ENCODE measurements at regions not wholly inside any gene's neighbourhood (a gene's known extent, or its start where the extent isn't known, plus 50 kb on each side); places are given as distances from the start of the nearest gene placed in this dataset.
"Not testable (repeated sequence)": the region's sequence is repeated elsewhere in the genome, so short reads cannot be mapped to it uniquely, and the experiment has no call there.

GRCh38 chr1:29767769-29768425 is 531.6 kb downstream of the PTPRU start:
- no peak for DNase-seq

- DNase-seq = no peak
Measured at GRCh38 chr1:29767088-29767685, 530.9 kb downstream of the PTPRU start.

- DNase-seq = no peak
Measured at GRCh38 chr1:29762635-29763034, 526.3 kb downstream of the PTPRU start.

GRCh38 chr1:29761159-29761928 is 525.0 kb downstream of the PTPRU start:
- DNase-seq = no peak

- no peak for DNase-seq
Measured at GRCh38 chr1:29760067-29760564, 523.8 kb downstream of the PTPRU start.

- DNase-seq = no peak
Measured at GRCh38 chr1:29758781-29759499, 522.6 kb downstream of the PTPRU start.

GRCh38 chr1:29757866-29758780 is 521.8 kb downstream of the PTPRU start:
- DNase-seq = no peak

- DNase-seq = no peak
Measured at GRCh38 chr1:29756901-29757725, 520.8 kb downstream of the PTPRU start.

- no peak for DNase-seq
Measured at GRCh38 chr1:29756498-29756897, 520.2 kb downstream of the PTPRU start.

- DNase-seq = no peak
Measured at GRCh38 chr1:29756085-29756484, 519.8 kb downstream of the PTPRU start.

GRCh38 chr1:29755412-29756015 is 519.2 kb downstream of the PTPRU start:
- not testable (repeated sequence) for DNase-seq

- DNase-seq = no peak
Measured at GRCh38 chr1:29754573-29755375, 518.5 kb downstream of the PTPRU start.

- DNase-seq = no peak
Measured at GRCh38 chr1:29753771-29754572, 517.6 kb downstream of the PTPRU start.

- no peak for DNase-seq
Measured at GRCh38 chr1:29753244-29753643, 516.9 kb downstream of the PTPRU start.

- DNase-seq = no peak
Measured at GRCh38 chr1:29752141-29752540, 515.8 kb downstream of the PTPRU start.

- no peak for DNase-seq
Measured at GRCh38 chr1:29749024-29749945, 513.0 kb downstream of the PTPRU start.

GRCh38 chr1:29747196-29747595 is 510.9 kb downstream of the PTPRU start:
- no peak for DNase-seq
